ENCODE measurements at regions not wholly inside any gene's neighbourhood (a gene's known extent, or its start where the extent isn't known, plus 50 kb on each side); places are given as distances from the start of the nearest gene placed in this dataset.

GRCh38 chr16:26742040-26742439 is 324.7 kb upstream of the C16orf82 start:
- Histone ChIP-seq H3K36me3 (ENCODE audit: insufficient read depth, low read length) (no peaks in the 10 kb centered on the region), H3K4me1 (ENCODE audit: insufficient read depth, low read length) (no peaks in the 10 kb centered on the region), H3K9me3 (ENCODE audit: control insufficient read depth in 1 of 2, insufficient read depth in 1 of 2, low read length in 2 of 2) (no peaks in the 10 kb centered on the region), H3K4me3 (ENCODE audit: low read length) (no peak overlapping the region), H3K27ac (ENCODE audit: low read depth in 1 of 2, low read length in 2 of 2) (no peak overlapping the region), H3K27me3 (ENCODE audit: control insufficient read depth in 1 of 2, insufficient read depth in 2 of 2, low read length in 2 of 2) (no peaks in the 10 kb centered on the region)
- H3K36me3 Mint-ChIP-seq (ENCODE audit: low read depth): no peaks in the 10 kb centered on the region
- H3K27me3 Mint-ChIP-seq: peaks cover 29% of the 10 kb centered on the region
- H3K9me3 Mint-ChIP-seq: no peaks in the 10 kb centered on the region
- TF ChIP-seq, protein P1, sequence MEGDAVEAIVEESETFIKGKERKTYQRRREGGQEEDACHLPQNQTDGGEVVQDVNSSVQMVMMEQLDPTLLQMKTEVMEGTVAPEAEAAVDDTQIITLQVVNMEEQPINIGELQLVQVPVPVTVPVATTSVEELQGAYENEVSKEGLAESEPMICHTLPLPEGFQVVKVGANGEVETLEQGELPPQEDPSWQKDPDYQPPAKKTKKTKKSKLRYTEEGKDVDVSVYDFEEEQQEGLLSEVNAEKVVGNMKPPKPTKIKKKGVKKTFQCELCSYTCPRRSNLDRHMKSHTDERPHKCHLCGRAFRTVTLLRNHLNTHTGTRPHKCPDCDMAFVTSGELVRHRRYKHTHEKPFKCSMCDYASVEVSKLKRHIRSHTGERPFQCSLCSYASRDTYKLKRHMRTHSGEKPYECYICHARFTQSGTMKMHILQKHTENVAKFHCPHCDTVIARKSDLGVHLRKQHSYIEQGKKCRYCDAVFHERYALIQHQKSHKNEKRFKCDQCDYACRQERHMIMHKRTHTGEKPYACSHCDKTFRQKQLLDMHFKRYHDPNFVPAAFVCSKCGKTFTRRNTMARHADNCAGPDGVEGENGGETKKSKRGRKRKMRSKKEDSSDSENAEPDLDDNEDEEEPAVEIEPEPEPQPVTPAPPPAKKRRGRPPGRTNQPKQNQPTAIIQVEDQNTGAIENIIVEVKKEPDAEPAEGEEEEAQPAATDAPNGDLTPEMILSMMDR (IDR thresholded peaks at IDR 0.05): no peak
- POLR2A ChIA-PET: no interaction called here
- H3K4me3 Mint-ChIP-seq: no peak overlapping the region
- intact Hi-C loops (cut with DNase I, micrococcal nuclease): no loop called here
- ATAC-seq (ENCODE audit: poor library complexity) (no peak), DNase-seq (no peak)
- no peaks in the 10 kb centered on the region for H3K4me1 Mint-ChIP-seq (ENCODE audit: low read depth)
- no peak overlapping the region for H3K27ac Mint-ChIP-seq
- CTCF ChIA-PET: no interaction called here

DNA sequence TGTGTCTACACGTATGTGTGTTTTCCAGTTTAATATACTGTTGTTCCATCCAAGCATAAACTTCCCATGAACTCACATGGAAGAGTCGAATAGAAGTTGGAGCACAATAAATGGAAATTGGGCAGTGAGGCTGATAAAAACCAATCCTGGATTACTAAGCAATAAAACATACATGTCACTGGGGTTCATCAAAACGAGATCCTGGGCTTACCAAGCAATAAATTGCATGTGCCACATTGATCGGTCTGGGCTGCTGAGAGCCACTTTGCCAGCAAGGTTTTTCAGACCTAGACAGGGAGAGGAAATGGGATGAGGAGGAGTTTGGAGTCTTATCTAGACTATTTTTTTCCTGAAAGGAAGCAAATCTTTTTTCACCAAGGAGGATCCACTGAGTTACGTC is 322.3 kb upstream of the C16orf82 start:
- Histone ChIP-seq H3K9me3 (ENCODE audit: control insufficient read depth in 1 of 2, insufficient read depth in 1 of 2, low read length in 2 of 2) (no peaks in the 10 kb centered on the region), H3K4me1 (ENCODE audit: insufficient read depth, low read length) (no peaks in the 10 kb centered on the region), H3K27ac (ENCODE audit: low read depth in 1 of 2, low read length in 2 of 2) (no peak overlapping the region), H3K27me3 (ENCODE audit: control insufficient read depth in 1 of 2, insufficient read depth in 2 of 2, low read length in 2 of 2) (no peaks in the 10 kb centered on the region), H3K36me3 (ENCODE audit: insufficient read depth, low read length) (no peaks in the 10 kb centered on the region), H3K4me3 (ENCODE audit: low read length) (no peak overlapping the region)
- ATAC-seq (ENCODE audit: poor library complexity) (no peak), DNase-seq (no peak)
- TF ChIP-seq, protein P1 (IDR thresholded peaks at IDR 0.05): no peak
- H3K27ac Mint-ChIP-seq: no peak overlapping the region
- CTCF ChIA-PET: no interaction called here
- POLR2A ChIA-PET: no interaction called here
- no peaks in the 10 kb centered on the region for H3K9me3 Mint-ChIP-seq
- intact Hi-C loops (cut with DNase I, micrococcal nuclease): no loop called here
- no peaks in the 10 kb centered on the region for H3K4me1 Mint-ChIP-seq (ENCODE audit: low read depth)
- H3K4me3 Mint-ChIP-seq: no peak overlapping the region
- no peaks in the 10 kb centered on the region for H3K36me3 Mint-ChIP-seq (ENCODE audit: low read depth)
- H3K27me3 Mint-ChIP-seq: peaks cover 30% of the 10 kb centered on the region

GRCh38 chr16:26747760-26748159 is 319.0 kb upstream of the C16orf82 start:
- peaks cover 52% of the 10 kb centered on the region for H3K27me3 Mint-ChIP-seq
- H3K4me1 Mint-ChIP-seq (ENCODE audit: low read depth): no peaks in the 10 kb centered on the region
- no peaks in the 10 kb centered on the region for H3K36me3 Mint-ChIP-seq (ENCODE audit: low read depth)
- Histone ChIP-seq H3K9me3 (ENCODE audit: control insufficient read depth in 1 of 2, insufficient read depth in 1 of 2, low read length in 2 of 2) (no peaks in the 10 kb centered on the region), H3K27me3 (ENCODE audit: control insufficient read depth in 1 of 2, insufficient read depth in 2 of 2, low read length in 2 of 2) (no peaks in the 10 kb centered on the region), H3K27ac (ENCODE audit: low read depth in 1 of 2, low read length in 2 of 2) (no peak overlapping the region), H3K36me3 (ENCODE audit: insufficient read depth, low read length) (no peaks in the 10 kb centered on the region), H3K4me1 (ENCODE audit: insufficient read depth, low read length) (no peaks in the 10 kb centered on the region), H3K4me3 (ENCODE audit: low read length) (no peak overlapping the region)
- no peak overlapping the region for H3K27ac Mint-ChIP-seq
- DNase-seq (no peak), ATAC-seq (ENCODE audit: poor library complexity) (no peak)
- TF ChIP-seq, protein P1 (IDR thresholded peaks at IDR 0.05): no peak
- ChIA-PET POLR2A (no interaction called here), CTCF (no interaction called here)
- intact Hi-C loops (cut with DNase I, micrococcal nuclease): no loop called here
- H3K4me3 Mint-ChIP-seq: no peak overlapping the region
- no peaks in the 10 kb centered on the region for H3K9me3 Mint-ChIP-seq
